ENCODE measurements at regions not wholly inside any gene's neighbourhood (a gene's known extent, or its start where the extent isn't known, plus 50 kb on each side); places are given as distances from the start of the nearest gene placed in this dataset.
A peak's percentile ranks its signal among the peaks of the same experiment; 100 is the strongest.
"Not testable (repeated sequence)": the region's sequence is repeated elsewhere in the genome, so short reads cannot be mapped to it uniquely, and the experiment has no call there.

DNA sequence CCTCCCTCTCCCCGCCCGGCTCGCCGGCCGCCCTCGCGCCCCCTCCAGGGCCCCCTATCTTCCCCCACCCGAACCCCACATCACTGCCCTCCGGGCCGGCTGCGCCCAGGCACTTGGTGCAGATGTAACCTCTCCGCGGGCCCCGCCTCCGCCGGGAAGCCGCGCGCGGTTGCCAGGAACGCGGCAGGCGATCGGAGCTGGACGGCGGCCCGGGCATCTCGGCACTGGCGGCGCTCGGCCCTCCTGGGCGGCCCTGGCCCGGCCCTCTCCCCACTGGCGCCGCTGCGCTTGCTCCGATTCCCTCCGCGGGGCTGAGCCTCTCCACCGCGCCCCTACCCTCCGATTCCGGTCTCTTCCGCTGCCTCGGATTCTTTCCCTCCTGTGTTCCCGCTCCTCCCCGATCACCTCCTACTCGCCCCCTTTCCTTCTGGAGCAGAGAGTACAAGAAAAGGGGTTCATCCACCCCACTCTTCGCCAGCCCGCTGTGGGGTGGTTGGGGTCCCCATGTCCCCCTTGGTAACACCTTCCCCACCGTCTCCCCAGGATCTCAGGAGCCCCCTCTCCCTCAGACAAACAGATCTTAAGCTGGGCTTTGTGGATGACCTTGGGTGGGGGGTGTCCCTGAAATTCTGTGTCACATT, 70.6 kb downstream of the C9orf50 start:
- TF ChIP-seq, protein P1, sequence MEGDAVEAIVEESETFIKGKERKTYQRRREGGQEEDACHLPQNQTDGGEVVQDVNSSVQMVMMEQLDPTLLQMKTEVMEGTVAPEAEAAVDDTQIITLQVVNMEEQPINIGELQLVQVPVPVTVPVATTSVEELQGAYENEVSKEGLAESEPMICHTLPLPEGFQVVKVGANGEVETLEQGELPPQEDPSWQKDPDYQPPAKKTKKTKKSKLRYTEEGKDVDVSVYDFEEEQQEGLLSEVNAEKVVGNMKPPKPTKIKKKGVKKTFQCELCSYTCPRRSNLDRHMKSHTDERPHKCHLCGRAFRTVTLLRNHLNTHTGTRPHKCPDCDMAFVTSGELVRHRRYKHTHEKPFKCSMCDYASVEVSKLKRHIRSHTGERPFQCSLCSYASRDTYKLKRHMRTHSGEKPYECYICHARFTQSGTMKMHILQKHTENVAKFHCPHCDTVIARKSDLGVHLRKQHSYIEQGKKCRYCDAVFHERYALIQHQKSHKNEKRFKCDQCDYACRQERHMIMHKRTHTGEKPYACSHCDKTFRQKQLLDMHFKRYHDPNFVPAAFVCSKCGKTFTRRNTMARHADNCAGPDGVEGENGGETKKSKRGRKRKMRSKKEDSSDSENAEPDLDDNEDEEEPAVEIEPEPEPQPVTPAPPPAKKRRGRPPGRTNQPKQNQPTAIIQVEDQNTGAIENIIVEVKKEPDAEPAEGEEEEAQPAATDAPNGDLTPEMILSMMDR (conservative IDR thresholded peaks at IDR 0.05; ENCODE audit: low read depth, low read length), result no peak
- DNase-seq (ENCODE audit: low read depth), result no peak
- H3K4me3 ChIP-seq (ENCODE audit: low read depth, low read length), result peak overlapping the region; percentile 56

DNA sequence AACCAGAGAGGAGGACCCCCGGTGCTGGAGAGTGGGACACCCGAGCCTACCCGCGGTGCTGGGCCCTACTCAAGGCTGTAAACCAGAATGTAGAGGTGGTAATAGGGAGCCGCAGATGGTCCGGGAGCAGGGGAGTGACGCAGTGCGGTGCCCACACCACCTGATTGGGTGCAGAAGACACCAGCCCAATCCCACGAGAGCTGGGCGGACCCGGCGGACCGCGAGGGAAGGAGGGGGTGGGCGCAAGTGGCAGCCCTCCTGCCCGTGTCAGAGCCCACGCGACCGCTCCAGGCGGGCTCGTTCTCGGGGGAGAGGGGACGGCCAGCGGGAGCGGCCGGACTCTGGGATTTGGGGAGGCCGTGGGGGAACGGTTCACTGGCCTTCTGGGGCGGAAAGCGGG, 71.2 kb downstream of the C9orf50 start:
- no peak for DNase-seq (ENCODE audit: low read depth)
- TF ChIP-seq, protein P1 (conservative IDR thresholded peaks at IDR 0.05; ENCODE audit: low read depth, low read length), result no peak

DNA sequence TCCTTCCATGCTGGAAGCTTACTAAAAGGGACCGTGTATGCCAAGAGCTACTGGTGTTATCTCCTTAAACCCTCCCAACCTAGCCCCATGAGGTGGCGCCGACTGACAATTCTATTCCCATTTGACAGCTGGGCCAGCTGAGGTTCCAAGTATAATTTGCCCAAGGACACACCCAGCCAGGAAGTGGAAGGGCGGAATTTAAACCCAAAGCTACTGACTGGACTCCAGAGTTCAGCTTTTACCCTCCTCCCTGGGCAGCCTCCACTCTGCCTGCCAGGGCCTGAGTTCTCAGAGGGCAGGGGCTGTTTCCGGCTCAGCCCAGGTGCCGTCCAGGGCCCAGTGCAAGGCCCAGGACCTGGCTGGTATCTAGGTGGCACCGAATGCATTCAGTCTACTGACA, 71.8 kb downstream of the C9orf50 start:
- H3K4me3 ChIP-seq (ENCODE audit: low read depth, low read length), result no peak overlapping the region
- TF ChIP-seq, protein P1 (conservative IDR thresholded peaks at IDR 0.05; ENCODE audit: low read depth, low read length), result no peak
- DNase-seq (ENCODE audit: low read depth), result no peak

More for the DNA sequence above, 71.2 kb downstream of the C9orf50 start:
- H3K4me3 ChIP-seq (ENCODE audit: low read depth, low read length), result peak overlapping the region; percentile 56

DNA sequence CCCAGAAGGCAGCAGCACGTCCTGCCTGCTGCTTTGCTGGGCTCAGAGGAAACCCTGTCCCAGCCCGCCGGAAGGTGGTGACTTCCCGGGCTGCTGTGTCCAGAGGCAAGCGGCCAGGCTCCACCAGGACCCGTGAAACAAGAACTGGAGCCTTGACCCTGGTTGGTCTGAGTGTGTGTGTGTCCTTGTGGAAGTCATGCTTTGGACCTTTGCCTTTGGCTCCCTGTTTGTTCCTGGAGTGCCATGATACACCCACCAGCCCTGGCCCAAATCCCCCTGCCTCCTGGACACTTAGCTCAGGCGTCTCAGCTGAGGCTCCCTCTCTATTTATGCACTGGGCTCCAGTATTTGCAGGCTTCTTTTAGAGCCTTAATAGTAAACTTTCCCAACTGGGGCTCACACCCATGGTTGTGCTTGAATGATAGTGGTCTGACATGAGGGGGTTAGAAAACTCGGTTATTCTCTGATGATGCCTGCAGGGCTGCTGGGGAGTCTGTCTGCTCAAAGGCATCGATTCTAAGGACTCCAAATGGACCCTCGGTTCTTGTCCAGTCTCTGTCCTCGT, 72.2 kb downstream of the C9orf50 start:
- TF ChIP-seq, protein P1 (conservative IDR thresholded peaks at IDR 0.05; ENCODE audit: low read depth, low read length), result no peak
- no peak for DNase-seq (ENCODE audit: low read depth)
- H3K4me3 ChIP-seq (ENCODE audit: low read depth, low read length), result no peak overlapping the region

- DNase-seq (ENCODE audit: low read depth), result no peak
- TF ChIP-seq, protein P1 (conservative IDR thresholded peaks at IDR 0.05; ENCODE audit: low read depth, low read length), result no peak
- no peak overlapping the region for H3K4me3 ChIP-seq (ENCODE audit: low read depth, low read length)
Observed at GRCh38 chr9:129547869-129548570, 72.9 kb downstream of the C9orf50 start.

DNA sequence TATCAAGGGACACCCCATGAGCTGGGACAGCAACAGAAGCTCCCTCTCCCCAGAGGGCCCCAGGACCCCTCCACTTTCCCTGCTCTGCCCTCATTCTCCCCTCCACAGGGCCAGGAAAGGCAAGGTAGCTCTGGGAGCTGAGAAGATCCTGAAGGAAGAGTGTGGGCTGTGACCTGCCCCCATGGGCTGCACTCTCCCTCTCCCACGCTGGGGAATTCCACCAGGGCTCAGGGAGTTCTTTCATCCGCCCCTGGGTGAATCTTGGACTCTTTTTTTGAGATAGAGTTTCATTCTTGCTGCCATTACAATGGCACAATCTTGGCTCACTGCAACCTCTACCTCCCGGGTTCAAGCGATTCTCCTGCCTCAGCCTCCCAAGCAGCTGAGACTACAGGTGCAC, 73.8 kb downstream of the C9orf50 start:
- TF ChIP-seq, protein P1 (conservative IDR thresholded peaks at IDR 0.05; ENCODE audit: low read depth, low read length), result no peak
- no peak for DNase-seq (ENCODE audit: low read depth)
- no peak overlapping the region for H3K4me3 ChIP-seq (ENCODE audit: low read depth, low read length)

DNA sequence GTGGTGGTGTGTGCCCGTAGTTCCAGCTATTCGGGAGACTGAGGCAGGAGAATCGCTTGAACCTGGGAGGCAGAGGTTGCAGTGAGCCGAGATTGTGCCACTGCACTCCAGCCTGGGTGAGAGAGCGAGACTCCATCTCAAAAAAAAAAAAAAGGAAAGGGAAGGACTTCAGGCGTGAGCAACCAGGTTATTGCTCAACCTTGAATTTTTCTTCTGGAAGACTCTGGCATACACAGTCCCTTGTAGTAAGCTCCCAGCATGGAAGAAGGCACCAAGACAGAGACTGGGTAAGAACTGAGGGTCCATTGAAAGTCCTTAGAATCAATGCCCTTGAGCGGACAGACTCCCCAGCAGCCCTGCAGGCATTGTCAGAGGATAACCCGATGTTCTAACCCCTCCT, 75.0 kb downstream of the C9orf50 start:
- H3K4me3 ChIP-seq (ENCODE audit: low read depth, low read length); DNase-seq (ENCODE audit: low read depth): not testable (repeated sequence)
